H9 (cell line): ENCODE measurements at regions not wholly inside any gene's neighbourhood (a gene's known extent, or its start where the extent isn't known, plus 50 kb on each side); places are given as distances from the start of the nearest gene placed in this dataset.

Experiments
- DNase-seq: peaks from one replicate; pipeline ENCODE4 v3.0.0-alpha.2; 2017
- H2AFZ ChIP-seq: one replicate; pipeline ENCODE4 v1.6.1; 2013; ENCODE audit warnings: mild to moderate bottlenecking, low read length, control low read depth, moderate library complexity
- H2AK5ac ChIP-seq: 2 replicates; pipeline ENCODE4 v1.6.1; 2013; ENCODE audit warnings: low read length, control low read depth, mixed read lengths; ENCODE audit not compliant: insufficient read length
- H2BK120ac ChIP-seq: one replicate; pipeline ENCODE4 v1.6.1; 2013; ENCODE audit warnings: low read depth, mild to moderate bottlenecking, low read length, control low read depth, inconsistent platforms; ENCODE audit not compliant: poor library complexity, severe bottlenecking
- H2BK12ac ChIP-seq: 2 replicates; pipeline ENCODE4 v1.6.1; 2013; ENCODE audit warnings: low read length, control low read depth, mixed read lengths, low read depth; ENCODE audit not compliant: insufficient read length
- H2BK15ac ChIP-seq: 2 replicates; pipeline ENCODE4 v1.6.1; 2013; ENCODE audit warnings: low read depth, low read length, control low read depth
- H2BK20ac ChIP-seq: one replicate; pipeline ENCODE4 v1.6.1; 2013; ENCODE audit warnings: low read depth, mild to moderate bottlenecking, low read length, control low read depth, inconsistent platforms; ENCODE audit not compliant: poor library complexity, severe bottlenecking
- H2BK5ac ChIP-seq: 2 replicates; pipeline ENCODE4 v1.6.1; 2013; ENCODE audit warnings: low read length, control low read depth, mixed read lengths; ENCODE audit not compliant: insufficient read length
- H3K14ac ChIP-seq: 2 replicates; pipeline ENCODE4 v1.6.1; 2013; ENCODE audit warnings: low read length, control low read depth; ENCODE audit not compliant: insufficient read depth
- H3K18ac ChIP-seq: 2 replicates; pipeline ENCODE4 v1.6.1; 2013; ENCODE audit warnings: low read depth, mild to moderate bottlenecking, mixed read lengths, low read length, control low read depth; ENCODE audit not compliant: insufficient read length
- H3K23ac ChIP-seq: 2 replicates; pipeline ENCODE4 v1.6.1; 2013; ENCODE audit warnings: low read length, control low read depth, mixed read lengths, low read depth; ENCODE audit not compliant: insufficient read length
- H3K23me2 ChIP-seq: 2 replicates; pipeline ENCODE4 v1.6.1; 2013; ENCODE audit warnings: low read depth, mild to moderate bottlenecking, mixed read lengths, low read length, control low read depth; ENCODE audit not compliant: insufficient read length, poor library complexity, severe bottlenecking
- H3K27ac ChIP-seq: 2 replicates; pipeline ENCODE4 v1.5.1; 2013; ENCODE audit warnings: low read length, control low read depth, mixed read lengths, low read depth; ENCODE audit not compliant: insufficient read length
- H3K27me3 ChIP-seq: 2 replicates; pipeline ENCODE4 v1.6.1; 2013; ENCODE audit warnings: low read length, control low read depth, inconsistent platforms; ENCODE audit not compliant: insufficient read depth
- H3K4ac ChIP-seq: 2 replicates; pipeline ENCODE4 v1.6.1; 2013; ENCODE audit warnings: low read depth, mild to moderate bottlenecking, control low read depth, inconsistent platforms, low read length, moderate library complexity
- H3K4me1 ChIP-seq: 2 replicates; pipeline ENCODE4 v1.6.1; 2013; ENCODE audit warnings: low read length, control low read depth, inconsistent platforms; ENCODE audit not compliant: insufficient read depth
- H3K4me2 ChIP-seq: 2 replicates; pipeline ENCODE4 v1.6.1; 2013; ENCODE audit warnings: low read length, control low read depth, mixed read lengths; ENCODE audit not compliant: insufficient read length, insufficient read depth
- H3K56ac ChIP-seq: 2 replicates; pipeline ENCODE4 v1.6.1; 2013; ENCODE audit warnings: low read depth, mild to moderate bottlenecking, mixed read lengths, low read length, control low read depth; ENCODE audit not compliant: insufficient read length
- H3K79me1 ChIP-seq: 2 replicates; pipeline ENCODE4 v1.6.1; 2013; ENCODE audit warnings: low read depth, mild to moderate bottlenecking, moderate library complexity, low read length, control low read depth, inconsistent platforms; ENCODE audit not compliant: insufficient read depth, poor library complexity, severe bottlenecking
- H3K79me2 ChIP-seq: 2 replicates; pipeline ENCODE4 v1.6.1; 2013; ENCODE audit warnings: low read length, control low read depth, inconsistent platforms; ENCODE audit not compliant: insufficient read depth
- H3K9ac ChIP-seq: 2 replicates; pipeline ENCODE4 v1.6.1; 2013; ENCODE audit warnings: low read length, control low read depth, mixed read lengths; ENCODE audit not compliant: insufficient read length; ENCODE audit errors: extremely low read depth
- H3K9me3 ChIP-seq: one replicate; pipeline ENCODE4 v1.6.1; 2013; ENCODE audit warnings: low read depth, low read length, inconsistent platforms; ENCODE audit not compliant: control insufficient read depth
- H3T11ph ChIP-seq: one replicate; pipeline ENCODE4 v1.6.1; 2013; ENCODE audit warnings: mild to moderate bottlenecking, low read length, control low read depth, inconsistent platforms
- H4K20me1 ChIP-seq: one replicate; pipeline ENCODE4 v1.6.1; 2013; ENCODE audit not compliant: control insufficient read depth, insufficient read length, insufficient read depth
- H4K5ac ChIP-seq: 2 replicates; pipeline ENCODE4 v1.6.1; 2013; ENCODE audit warnings: low read depth, mild to moderate bottlenecking, mixed read lengths, low read length, control low read depth; ENCODE audit not compliant: insufficient read length
- H4K8ac ChIP-seq: replicated peaks from 2 replicates; pipeline ENCODE4 v1.6.1; 2013; ENCODE audit warnings: low read length, control low read depth, mixed read lengths, low read depth; ENCODE audit not compliant: insufficient read length
- H4K91ac ChIP-seq: 2 replicates; pipeline ENCODE4 v1.6.1; 2013; ENCODE audit warnings: low read depth, mild to moderate bottlenecking, moderate library complexity, mixed read lengths, low read length, control low read depth; ENCODE audit not compliant: insufficient read length
- H3K27ac Mint-ChIP-seq, 3 experiments: 2 replicates in 2 of 3; 3 replicates in 1 of 3; pipeline ENCODE4 v1.8.0; 2020 to 2021; ENCODE audit warnings: mixed read lengths in 3 of 3, mild to moderate bottlenecking in 1 of 3, moderate library complexity in 1 of 3
- H3K27me3 Mint-ChIP-seq: 2 replicates; pipeline ENCODE4 v1.8.0; 2021; ENCODE audit warnings: low read depth, mild to moderate bottlenecking, moderate library complexity, mixed read lengths
- H3K36me3 Mint-ChIP-seq, 3 experiments: 2 replicates in 2 of 3; 3 replicates in 1 of 3; pipeline ENCODE4 v1.8.0; 2020 to 2021; ENCODE audit warnings: low read depth in 3 of 3, mixed read lengths in 3 of 3; ENCODE audit not compliant: insufficient read depth in 1 of 3
- H3K4me1 Mint-ChIP-seq, 2 experiments: 2 replicates each; pipeline ENCODE4 v1.8.0; 2020; ENCODE audit warnings: mixed read lengths in 2 of 2
- H3K4me3 Mint-ChIP-seq, 2 experiments: 2 replicates in 1 of 2; 3 replicates in 1 of 2; pipeline ENCODE4 v1.8.0; 2020 to 2021; ENCODE audit warnings: mild to moderate bottlenecking in 2 of 2, mixed read lengths in 2 of 2, moderate library complexity in 1 of 2
- H3K9me3 Mint-ChIP-seq, 2 experiments: 2 replicates in 1 of 2; 3 replicates in 1 of 2; pipeline ENCODE4 v1.8.0; 2020; ENCODE audit warnings: mild to moderate bottlenecking in 2 of 2, mixed read lengths in 2 of 2, moderate library complexity in 1 of 2
- WGBS: extraction: QIAGEN DNeasy Blood & Tissue Kit; methylation state at CpG from one replicate; pipeline ENCODE4 v1.1.7; 2013; ENCODE audit warnings: missing lambda C conversion rate, low lambda C conversion rate, mixed read lengths; ENCODE audit not compliant: insufficient read length; ENCODE audit errors: extremely low coverage; 5-methylcytosine and 5-hydroxymethylcytosine counted together
- TF ChIP-seq, protein P1 (sequence below): fragments of 200-600 bp; sonication (generic); conservative IDR thresholded peaks from 3 replicates; pipeline ENCODE4 v1.8.0; 2021; ENCODE audit warnings: antibody characterized with exemption, mild to moderate bottlenecking

DNA sequence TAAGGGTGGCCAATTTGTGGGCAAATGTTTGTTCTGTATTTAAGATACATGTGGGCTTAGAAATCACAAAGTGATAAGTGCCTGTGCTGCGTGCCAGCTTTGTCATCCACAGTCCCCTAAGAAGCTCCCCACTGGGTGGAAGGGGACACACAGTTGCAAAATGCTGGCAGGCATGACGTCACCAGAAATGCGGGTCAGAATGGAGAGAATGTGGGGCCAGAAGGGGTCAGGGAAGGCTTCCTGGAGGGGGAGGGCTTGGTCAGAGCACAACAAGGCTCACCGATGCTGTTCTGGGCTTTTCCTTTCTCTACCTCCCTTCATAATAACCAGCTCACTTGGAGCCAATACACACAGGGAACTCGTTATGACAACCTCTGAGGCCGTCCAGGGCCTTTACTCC lies 207.3 kb downstream of the URI1 start:
- no peak overlapping the region for H3K27ac ChIP-seq
- peak overlapping the region in 2 of 3 experiments; percentile 32 to 69; a peak in 2 of 7 replicates for H3K27ac Mint-ChIP-seq
- H3K23me2 ChIP-seq = no peaks in the 10 kb centered on the region
- WGBS = no CpG with 5 or more reads among the region's 6 CpGs
- no peak overlapping the region for H4K8ac ChIP-seq
- H2BK20ac ChIP-seq = no peak overlapping the region
- H3K56ac ChIP-seq = no peak overlapping the region
- TF ChIP-seq, protein P1, sequence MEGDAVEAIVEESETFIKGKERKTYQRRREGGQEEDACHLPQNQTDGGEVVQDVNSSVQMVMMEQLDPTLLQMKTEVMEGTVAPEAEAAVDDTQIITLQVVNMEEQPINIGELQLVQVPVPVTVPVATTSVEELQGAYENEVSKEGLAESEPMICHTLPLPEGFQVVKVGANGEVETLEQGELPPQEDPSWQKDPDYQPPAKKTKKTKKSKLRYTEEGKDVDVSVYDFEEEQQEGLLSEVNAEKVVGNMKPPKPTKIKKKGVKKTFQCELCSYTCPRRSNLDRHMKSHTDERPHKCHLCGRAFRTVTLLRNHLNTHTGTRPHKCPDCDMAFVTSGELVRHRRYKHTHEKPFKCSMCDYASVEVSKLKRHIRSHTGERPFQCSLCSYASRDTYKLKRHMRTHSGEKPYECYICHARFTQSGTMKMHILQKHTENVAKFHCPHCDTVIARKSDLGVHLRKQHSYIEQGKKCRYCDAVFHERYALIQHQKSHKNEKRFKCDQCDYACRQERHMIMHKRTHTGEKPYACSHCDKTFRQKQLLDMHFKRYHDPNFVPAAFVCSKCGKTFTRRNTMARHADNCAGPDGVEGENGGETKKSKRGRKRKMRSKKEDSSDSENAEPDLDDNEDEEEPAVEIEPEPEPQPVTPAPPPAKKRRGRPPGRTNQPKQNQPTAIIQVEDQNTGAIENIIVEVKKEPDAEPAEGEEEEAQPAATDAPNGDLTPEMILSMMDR = no peak
- no peak for DNase-seq
- H3K36me3 Mint-ChIP-seq = no peaks in the 10 kb centered on the region
- no peak overlapping the region for H2BK120ac ChIP-seq
- H3K4me1 Mint-ChIP-seq = peaks cover 4 to 12% of the 10 kb centered on the region in 2 experiments; a peak in 3 of 4 replicates
- H3K23ac ChIP-seq = no peak overlapping the region
- no peaks in the 10 kb centered on the region for H3K79me1 ChIP-seq
- H3K14ac ChIP-seq = peak overlapping the region; percentile 8; the same call in 1 of the 2 replicates
- H4K20me1 ChIP-seq = no peaks in the 10 kb centered on the region
- no peaks in the 10 kb centered on the region for H3K4me1 ChIP-seq
- H2BK15ac ChIP-seq = no peak overlapping the region
- H2BK5ac ChIP-seq = no peak overlapping the region
- no peaks in the 10 kb centered on the region for H3K27me3 ChIP-seq
- H3K9ac ChIP-seq = no peak overlapping the region
- no peak overlapping the region for H4K91ac ChIP-seq
- H3K4me3 Mint-ChIP-seq = no peak overlapping the region
- no peaks in the 10 kb centered on the region for H3K9me3 ChIP-seq
- H3K9me3 Mint-ChIP-seq = no peaks in the 10 kb centered on the region
- H2AK5ac ChIP-seq = no peak overlapping the region
- H2AFZ ChIP-seq = no peak overlapping the region
- no peaks in the 10 kb centered on the region for H3K79me2 ChIP-seq
- H3K4ac ChIP-seq = no peak overlapping the region
- no peaks in the 10 kb centered on the region for H3K27me3 Mint-ChIP-seq
- H3K18ac ChIP-seq = no peak overlapping the region
- H3K4me2 ChIP-seq = no peak overlapping the region
- no peak overlapping the region for H2BK12ac ChIP-seq
- no peak overlapping the region for H4K5ac ChIP-seq
- no peak overlapping the region for H3T11ph ChIP-seq
